Upper lobe of left lung (tissue), 4 donors: ENCODE measurements at regions not wholly inside any gene's neighbourhood (a gene's known extent, or its start where the extent isn't known, plus 50 kb on each side); places are given as distances from the start of the nearest gene placed in this dataset.
"Not testable (repeated sequence)": the region's sequence is repeated elsewhere in the genome, so short reads cannot be mapped to it uniquely, and the experiment has no call there.

Experiments
- EP300 ChIP-seq, 4 donors: sonication (generic); formaldehyde crosslinking; IDR thresholded peaks; one replicate each; pipeline ENCODE4 v1.5.1; 2017; ENCODE audit warnings: antibody characterized with exemption in 4 of 4, control low read depth in 2 of 4
- POLR2A ChIP-seq, 4 donors: fragments of 450-650 bp; IDR thresholded peaks; one replicate each; pipeline ENCODE4 v1.5.1; 2016 to 2017; ENCODE audit warnings: antibody characterized with exemption in 4 of 4, mild to moderate bottlenecking in 2 of 4
- POLR2AphosphoS5 ChIP-seq, 2 donors: sonication (generic); formaldehyde crosslinking; IDR thresholded peaks; one replicate each; pipeline ENCODE4 v1.5.1; 2017; ENCODE audit warnings: antibody characterized with exemption in 2 of 2
- TF ChIP-seq, protein P1 (sequence below), 6 experiments: fragments of 450-650 bp in 4 of 6; fragments of 200-600 bp in 2 of 6; sonication (generic) in 2 of 6; IDR thresholded peaks; one replicate each; pipeline ENCODE4 v1.5.1; 2016 to 2019; ENCODE audit warnings: antibody characterized with exemption in 6 of 6

- not testable (repeated sequence) for TF ChIP-seq POLR2AphosphoS5, POLR2A, EP300 (IDR thresholded peaks at IDR 0.05)
- TF ChIP-seq, protein P1, sequence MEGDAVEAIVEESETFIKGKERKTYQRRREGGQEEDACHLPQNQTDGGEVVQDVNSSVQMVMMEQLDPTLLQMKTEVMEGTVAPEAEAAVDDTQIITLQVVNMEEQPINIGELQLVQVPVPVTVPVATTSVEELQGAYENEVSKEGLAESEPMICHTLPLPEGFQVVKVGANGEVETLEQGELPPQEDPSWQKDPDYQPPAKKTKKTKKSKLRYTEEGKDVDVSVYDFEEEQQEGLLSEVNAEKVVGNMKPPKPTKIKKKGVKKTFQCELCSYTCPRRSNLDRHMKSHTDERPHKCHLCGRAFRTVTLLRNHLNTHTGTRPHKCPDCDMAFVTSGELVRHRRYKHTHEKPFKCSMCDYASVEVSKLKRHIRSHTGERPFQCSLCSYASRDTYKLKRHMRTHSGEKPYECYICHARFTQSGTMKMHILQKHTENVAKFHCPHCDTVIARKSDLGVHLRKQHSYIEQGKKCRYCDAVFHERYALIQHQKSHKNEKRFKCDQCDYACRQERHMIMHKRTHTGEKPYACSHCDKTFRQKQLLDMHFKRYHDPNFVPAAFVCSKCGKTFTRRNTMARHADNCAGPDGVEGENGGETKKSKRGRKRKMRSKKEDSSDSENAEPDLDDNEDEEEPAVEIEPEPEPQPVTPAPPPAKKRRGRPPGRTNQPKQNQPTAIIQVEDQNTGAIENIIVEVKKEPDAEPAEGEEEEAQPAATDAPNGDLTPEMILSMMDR (IDR thresholded peaks at IDR 0.05), result not testable (repeated sequence)
Observed at GRCh38 chr1:112829691-112830090, 114.6 kb upstream of the PPM1J start.
